ENCODE measurements at regions not wholly inside any gene's neighbourhood (a gene's known extent, or its start where the extent isn't known, plus 50 kb on each side); places are given as distances from the start of the nearest gene placed in this dataset.

- no peak for TF ChIP-seq POLR2A (IDR thresholded peaks at IDR 0.05)
- no peak for TF ChIP-seq CTCF (IDR thresholded peaks at IDR 0.05)
- Histone ChIP-seq H3K27ac (no peak overlapping the region), H3K9me3 (no peaks in the 10 kb centered on the region), H3K36me3 (no peaks in the 10 kb centered on the region), H3K4me3 (replicated peaks in 1 of 3) (no peak overlapping the region), H3K27me3 (no peaks in the 10 kb centered on the region), H3K4me1 (no peaks in the 10 kb centered on the region)
- no peak for DNase-seq
- intact Hi-C loops (cut with DNase I): no loop called here
- WGBS, 2 donors: 83 to 86% methylated on average over 5 of the region's 5 CpGs
Observed at GRCh38 chr14:82879949-82880535, 1346.4 kb upstream of the SEL1L start.

GRCh38 chr14:82886670-82887069, 1353.0 kb upstream of the SEL1L start:
- TF ChIP-seq POLR2A (IDR thresholded peaks at IDR 0.05): no peak
- no peak for TF ChIP-seq CTCF (IDR thresholded peaks at IDR 0.05)
- 73 to 74% methylated on average over 1 of the region's 1 CpG for WGBS, 2 donors
- Histone ChIP-seq H3K4me3 (replicated peaks in 1 of 3) (no peak overlapping the region), H3K27ac (no peak overlapping the region), H3K9me3 (no peaks in the 10 kb centered on the region), H3K27me3 (no peaks in the 10 kb centered on the region), H3K4me1 (no peaks in the 10 kb centered on the region), H3K36me3 (no peaks in the 10 kb centered on the region)
- intact Hi-C loops (cut with DNase I): no loop called here
- DNase-seq: no peak

GRCh38 chr14:82889701-82890100, 1356.0 kb upstream of the SEL1L start:
- no peaks in the 10 kb centered on the region for H3K36me3 ChIP-seq
- H3K27me3 ChIP-seq: no peaks in the 10 kb centered on the region
- intact Hi-C loops (cut with DNase I): no loop called here

GRCh38 chr14:82896476-82896875, 1362.8 kb upstream of the SEL1L start:
- TF ChIP-seq POLR2A (IDR thresholded peaks at IDR 0.05): no peak
- no peak for TF ChIP-seq CTCF (IDR thresholded peaks at IDR 0.05)

More at GRCh38 chr14:82889701-82890100, 1356.0 kb upstream of the SEL1L start:
- Histone ChIP-seq H3K4me1 (no peaks in the 10 kb centered on the region), H3K27ac (no peak overlapping the region), H3K4me3 (replicated peaks in 1 of 3) (no peak overlapping the region), H3K9me3 (no peaks in the 10 kb centered on the region)
- TF ChIP-seq CTCF (IDR thresholded peaks at IDR 0.05) (no peak), POLR2A (IDR thresholded peaks at IDR 0.05) (no peak)
- DNase-seq: no peak

GRCh38 chr14:82897469-82898308, 1364.0 kb upstream of the SEL1L start:
- DNase-seq: peak; percentile 2 to 4
- TF ChIP-seq POLR2A (IDR thresholded peaks at IDR 0.05): no peak
- TF ChIP-seq CTCF (IDR thresholded peaks at IDR 0.05): no peak
- WGBS, 2 donors: 40 to 45% methylated on average over 4 of the region's 4 CpGs
- no peak overlapping the region for H3K27ac ChIP-seq
- no peaks in the 10 kb centered on the region for H3K27me3 ChIP-seq
- intact Hi-C loops (cut with DNase I): no loop called here
- no peaks in the 10 kb centered on the region for H3K4me1 ChIP-seq
- H3K9me3 ChIP-seq: no peaks in the 10 kb centered on the region
- H3K36me3 ChIP-seq: no peaks in the 10 kb centered on the region
- H3K4me3 ChIP-seq (replicated peaks in 1 of 3): no peak overlapping the region

More at GRCh38 chr14:82896476-82896875, 1362.8 kb upstream of the SEL1L start:
- intact Hi-C loops (cut with DNase I): no loop called here
- DNase-seq: no peak
- Histone ChIP-seq H3K4me3 (replicated peaks in 1 of 3) (no peak overlapping the region), H3K9me3 (no peaks in the 10 kb centered on the region), H3K27ac (no peak overlapping the region), H3K4me1 (no peaks in the 10 kb centered on the region), H3K27me3 (no peaks in the 10 kb centered on the region), H3K36me3 (no peaks in the 10 kb centered on the region)
- 90 to 98% methylated on average over 1 of the region's 1 CpG for WGBS, 2 donors
